ENCODE measurements at regions not wholly inside any gene's neighbourhood (a gene's known extent, or its start where the extent isn't known, plus 50 kb on each side); places are given as distances from the start of the nearest gene placed in this dataset.

DNA sequence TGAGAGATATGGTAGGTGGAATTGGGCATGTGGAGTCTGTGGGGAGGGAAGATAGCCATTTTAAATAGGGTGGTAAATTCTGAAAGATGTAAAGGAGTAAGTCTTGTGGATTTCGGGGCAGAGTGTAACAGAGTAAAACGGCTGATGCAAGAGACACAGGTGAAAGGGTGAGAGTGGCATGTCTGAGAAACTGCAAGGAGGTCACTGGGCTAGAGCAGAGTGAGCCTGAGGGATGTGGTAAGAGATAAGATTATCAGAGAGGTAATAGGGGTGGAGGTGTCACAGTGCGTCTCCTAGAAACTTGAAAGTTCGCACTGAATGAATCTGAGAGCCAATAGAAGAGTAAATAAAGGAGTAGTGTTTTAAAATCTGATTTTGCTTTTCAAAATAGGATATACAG lies 308.1 kb downstream of the EPM2A start:
- no peak for DNase-seq

DNA sequence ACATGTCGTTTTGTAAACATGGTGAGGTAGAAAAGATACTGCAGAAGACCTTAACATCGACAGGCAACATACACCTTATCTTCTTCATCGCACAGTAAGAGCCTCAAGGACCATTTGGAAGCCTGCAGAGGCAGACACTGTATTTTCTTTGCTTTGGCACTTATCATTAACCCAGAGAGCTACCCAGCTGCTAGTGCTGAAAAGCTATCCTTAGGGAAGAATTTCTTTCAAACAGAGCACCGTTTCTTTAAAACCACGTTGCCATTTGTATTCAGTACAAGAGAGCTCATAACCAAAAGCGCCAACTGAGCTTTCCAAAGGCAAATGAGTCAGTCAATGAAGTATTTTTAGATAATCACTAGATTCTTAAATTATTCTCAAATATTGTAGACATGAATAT lies 306.6 kb downstream of the EPM2A start:
- no peak for DNase-seq

DNA sequence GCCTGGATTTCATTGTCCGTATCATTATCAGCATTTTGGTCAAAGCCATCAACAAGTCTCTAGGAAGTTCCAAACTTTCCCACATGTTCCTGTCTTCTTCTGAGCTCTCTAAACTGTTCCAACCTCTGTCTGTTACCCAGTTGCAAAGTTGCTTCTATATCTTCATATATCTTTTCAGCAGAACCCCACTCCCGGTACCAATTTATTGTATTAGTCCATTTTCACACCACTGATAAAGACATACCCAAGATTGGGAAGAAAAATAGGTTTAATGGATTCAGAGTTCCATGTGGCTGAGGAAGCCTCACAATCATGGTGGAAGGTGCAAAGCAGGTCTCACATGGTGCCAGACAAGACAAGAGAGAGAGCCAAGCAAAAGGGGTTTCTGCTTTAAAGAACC lies 293.2 kb downstream of the EPM2A start:
- no peak for DNase-seq

DNA sequence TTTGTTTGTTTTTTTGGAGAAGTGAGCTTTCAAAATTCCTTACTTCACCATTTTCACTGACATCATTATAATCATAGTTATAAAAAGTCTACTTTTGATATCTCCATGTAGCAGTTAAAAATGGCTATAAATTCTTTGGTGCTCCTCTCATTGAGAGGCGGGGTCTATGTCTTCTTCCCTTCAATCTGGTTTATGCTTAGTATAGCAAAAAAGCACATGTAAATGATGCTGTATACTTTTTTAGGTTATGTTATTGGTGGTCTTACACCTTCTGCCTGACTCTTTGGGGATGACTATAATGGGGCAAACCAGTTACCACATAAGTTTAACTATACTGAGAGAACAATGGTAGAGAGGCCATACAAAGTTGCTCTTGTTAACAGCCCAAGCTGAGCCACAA lies 289.6 kb downstream of the EPM2A start:
- DNase-seq: no peak

DNA sequence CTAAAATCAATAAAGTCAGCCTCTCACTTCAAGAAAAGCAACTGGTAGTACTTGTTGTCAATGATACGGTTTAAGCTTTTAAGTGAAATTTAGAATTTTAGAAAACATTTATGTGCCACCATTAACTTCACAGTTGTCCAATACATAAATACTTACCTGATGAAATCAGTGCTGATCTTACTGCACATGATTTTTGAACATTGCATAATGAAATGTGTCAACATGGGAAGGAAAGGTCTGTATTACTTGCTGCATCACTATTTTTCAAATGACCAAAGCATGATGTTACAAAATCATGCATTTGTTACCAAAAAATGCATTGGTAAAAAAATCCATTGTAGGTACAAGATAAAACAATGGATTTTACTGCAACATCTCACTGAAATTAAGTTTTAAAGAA lies 284.3 kb downstream of the EPM2A start:
- no peak for DNase-seq

DNA sequence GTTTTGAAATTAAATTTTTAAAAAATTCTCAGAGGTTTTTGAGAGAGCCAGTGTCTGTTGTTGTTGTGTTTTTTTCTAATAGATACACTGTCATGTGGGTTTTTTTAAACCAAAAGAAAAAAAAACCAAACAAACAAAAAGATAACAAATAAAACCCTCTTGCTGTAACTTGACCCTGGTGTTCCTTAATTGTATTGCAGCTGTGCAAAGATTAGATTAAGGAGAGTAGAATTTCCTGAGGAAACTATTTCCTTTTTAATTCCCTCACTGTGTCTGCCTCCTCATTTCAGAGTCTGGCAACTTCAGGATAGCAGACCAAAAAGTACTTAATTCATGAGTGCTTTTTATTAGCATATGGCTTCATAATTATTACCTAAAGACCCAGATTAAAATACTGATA lies 281.9 kb downstream of the EPM2A start:
- DNase-seq: no peak

DNA sequence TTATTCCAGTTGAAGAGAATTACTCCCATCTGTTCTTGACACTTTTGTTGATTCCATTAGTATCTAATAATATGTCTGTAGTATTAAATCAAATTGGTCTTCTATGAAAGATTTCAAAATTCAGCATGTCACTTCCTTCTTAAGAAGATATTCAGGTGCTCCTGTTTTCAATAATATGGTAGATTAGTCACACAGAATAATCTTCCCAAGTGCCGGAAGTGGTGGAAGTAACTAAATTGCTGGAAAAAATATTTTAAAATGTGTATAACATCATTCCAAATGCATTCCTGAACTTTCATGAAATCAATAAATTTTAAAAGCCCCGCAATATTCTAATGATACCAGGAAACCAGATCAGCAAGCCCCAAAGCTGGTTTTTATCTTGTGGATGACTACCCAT lies 281.3 kb downstream of the EPM2A start:
- DNase-seq: no peak

DNA sequence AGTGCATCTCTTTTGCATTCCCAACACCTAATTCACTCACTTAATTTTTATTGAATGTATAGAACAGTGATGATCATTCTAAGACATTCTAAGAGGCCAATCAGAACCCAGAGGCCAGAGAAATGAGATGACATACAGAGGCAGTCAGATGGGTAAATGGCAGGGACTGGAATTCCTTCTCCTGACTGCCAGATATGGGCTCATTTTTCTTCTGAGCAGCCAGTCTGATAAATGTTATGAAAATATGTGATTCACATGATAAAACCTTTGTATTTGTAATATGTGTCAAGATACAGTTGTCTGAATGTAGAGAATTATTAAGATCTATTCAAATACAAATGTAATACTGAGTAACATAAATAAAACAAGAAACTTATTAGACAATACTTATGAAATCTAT lies 277.8 kb downstream of the EPM2A start:
- DNase-seq: no peak

DNA sequence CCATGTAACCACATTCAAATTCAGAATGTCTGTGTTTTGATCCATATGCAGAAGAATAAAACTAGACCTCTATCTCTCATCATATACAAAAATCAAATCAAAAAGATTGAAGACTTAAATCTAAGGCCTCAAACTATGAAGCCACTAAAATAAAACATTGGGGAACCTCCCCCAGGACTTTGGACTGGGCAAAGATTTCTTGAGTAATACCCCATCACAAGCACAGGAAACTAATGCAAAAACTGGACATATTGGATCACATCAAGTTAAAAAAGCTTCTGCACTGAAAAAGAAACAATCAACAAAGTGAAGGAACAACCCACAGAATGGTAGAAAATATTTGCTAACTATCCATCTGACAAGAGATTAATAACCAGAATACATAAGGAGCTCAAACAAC lies 266.8 kb downstream of the EPM2A start:
- DNase-seq: no peak

DNA sequence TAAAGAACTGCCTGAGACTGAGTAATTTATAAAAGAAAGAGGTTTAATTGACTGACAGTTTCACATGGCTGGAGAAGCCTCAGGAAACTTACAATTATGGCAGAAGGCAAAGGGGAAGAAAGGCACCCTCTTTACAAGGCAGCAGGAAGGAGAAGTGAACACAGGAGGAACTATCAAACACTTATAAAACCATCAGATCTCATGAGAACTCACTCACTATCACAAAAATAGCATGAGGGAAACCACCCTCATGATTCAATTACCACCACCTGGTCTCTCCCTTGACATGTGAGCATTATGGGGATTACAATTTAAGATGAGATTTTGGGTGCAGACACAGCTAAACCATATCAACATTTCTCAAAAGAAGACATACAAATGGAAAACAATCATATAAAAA lies 266.3 kb downstream of the EPM2A start:
- DNase-seq: no peak

DNA sequence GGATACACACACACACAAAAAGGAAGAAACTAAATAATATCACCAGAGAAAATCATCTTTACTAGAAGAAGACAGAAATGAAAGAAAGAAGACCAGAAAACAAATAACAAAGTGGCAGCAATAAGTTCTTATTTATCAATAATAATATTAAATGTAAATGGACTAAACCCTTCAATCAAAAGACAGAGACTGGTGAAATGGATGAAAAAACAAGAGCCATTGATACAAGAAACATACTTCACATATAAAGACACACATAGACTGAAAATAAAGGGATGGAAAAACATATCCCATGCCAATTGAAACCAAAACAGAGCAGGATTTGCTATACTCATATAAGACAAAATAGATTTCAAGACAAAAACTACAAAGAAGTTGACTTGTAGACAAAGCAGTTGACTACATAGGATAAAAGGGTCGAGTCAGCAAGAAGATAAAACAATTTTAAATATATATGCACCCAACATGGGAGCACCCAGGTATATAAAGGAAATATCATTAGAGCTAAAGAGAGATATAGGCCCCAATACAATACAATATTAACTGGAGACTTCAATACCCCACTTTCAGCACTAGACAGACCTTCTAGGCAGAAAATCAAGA lies 259.4 kb downstream of the EPM2A start:
- no peak for DNase-seq

DNA sequence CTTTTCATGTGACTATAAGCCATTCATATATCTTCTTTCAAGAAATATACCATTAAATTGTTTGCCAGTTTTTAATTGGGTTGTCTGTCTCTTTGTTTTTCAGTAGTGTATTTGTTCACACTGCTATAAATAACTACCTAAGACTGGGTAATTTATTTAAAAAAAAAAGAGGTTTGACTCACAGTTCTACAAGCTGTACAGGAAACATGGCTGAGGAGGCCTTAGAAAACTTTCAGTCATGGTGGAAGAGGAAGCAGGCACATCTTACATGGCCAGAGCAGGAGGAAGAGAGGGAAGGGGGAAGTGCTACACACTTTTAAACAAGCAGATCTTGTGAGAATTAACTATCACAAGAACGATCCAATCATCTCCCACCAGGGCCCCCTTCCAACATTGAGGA lies 255.3 kb downstream of the EPM2A start:
- no peak for DNase-seq

DNA sequence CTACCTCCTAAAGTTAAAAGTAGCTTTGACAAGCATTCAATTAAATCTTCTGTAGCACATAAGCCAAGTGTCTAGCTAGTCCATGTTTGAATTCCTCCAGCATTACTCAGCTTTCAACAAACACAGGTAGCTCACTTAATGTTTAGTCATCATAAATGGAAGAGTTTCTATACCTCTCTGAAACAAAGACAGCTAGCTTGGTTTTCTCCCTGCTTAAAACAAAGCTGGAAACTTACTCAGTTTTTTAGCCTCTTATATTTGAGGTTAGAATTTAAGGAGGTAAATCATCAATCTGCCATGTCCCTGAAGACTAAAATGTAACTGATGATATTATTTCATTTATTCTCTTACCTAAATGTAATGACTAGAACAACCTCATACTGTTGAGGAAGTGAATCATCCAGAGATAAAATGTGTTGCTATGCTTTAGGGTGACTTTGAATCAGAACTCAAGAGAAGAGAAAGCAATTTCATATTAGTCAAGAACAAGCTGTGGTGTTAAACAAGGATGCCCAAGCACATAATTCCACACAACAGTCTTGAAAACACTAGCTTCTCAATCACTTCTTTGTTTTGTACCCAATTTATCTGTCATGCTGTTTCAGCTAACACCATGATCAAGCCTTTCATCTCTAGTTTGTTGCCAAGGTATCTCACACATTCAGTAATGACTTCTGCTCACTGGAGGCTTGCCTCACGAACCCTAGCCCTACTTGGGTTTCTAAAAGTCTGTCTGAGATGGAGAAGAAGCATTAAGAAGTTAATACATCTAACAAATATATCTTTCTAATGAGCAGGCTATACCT lies 251.9 kb downstream of the EPM2A start:
- no peak for DNase-seq

DNA sequence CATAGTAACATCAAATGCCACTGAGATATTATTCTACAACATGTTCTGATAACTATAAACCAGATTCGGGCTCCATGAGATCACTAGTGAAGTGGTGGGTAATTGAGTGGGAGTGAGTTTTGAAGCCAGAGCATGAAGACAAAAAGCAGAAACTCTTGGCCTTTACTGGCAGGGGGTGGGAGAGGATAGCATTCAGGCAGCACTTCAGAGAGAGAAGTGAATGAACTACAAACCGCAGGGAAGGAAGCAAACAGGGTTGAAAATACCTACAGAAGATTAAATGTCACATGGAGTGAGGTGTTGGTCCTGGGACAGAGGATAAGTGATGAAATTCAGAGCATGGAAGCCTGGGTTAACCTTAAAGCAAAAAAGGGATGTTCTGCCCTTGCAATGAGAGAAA lies 250.0 kb downstream of the EPM2A start:
- no peak for DNase-seq

DNA sequence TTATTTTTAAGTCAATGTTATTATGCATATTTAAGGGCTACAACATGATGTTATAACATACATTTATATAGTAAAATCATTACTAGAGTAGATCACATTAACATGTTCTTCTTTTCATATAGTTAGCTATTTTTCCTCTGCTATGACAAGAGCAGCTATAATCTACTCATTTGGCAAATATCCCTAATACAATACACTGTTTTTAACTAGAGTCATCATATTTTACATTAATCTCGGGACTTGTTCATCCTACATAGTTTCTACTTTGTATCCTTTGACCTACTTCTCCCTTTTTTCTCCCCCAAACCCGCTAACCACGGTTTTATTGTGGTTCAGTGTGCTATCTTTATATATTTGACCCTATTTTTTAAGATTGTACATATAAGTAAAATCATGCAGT lies 249.0 kb downstream of the EPM2A start:
- no peak for DNase-seq

DNA sequence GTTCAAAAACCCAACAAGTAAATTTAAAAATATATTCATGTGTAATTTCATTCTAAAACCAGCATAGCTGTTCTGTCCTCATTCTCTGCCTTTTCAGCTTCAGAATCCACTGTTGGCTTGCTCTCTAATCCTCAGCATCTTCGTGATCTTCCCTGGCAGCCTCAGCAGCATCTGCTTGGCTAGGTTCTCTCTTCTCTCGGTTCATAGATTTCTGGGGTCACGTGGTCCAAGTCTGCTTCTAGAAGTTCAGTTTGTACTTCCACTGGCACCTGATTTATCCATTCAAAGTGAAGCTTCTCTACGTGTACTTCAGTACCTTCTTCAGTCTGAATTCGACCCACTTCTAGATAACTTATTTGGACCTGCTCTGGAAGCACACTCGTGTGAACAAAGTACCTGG lies 245.7 kb downstream of the EPM2A start:
- no peak for DNase-seq

DNA sequence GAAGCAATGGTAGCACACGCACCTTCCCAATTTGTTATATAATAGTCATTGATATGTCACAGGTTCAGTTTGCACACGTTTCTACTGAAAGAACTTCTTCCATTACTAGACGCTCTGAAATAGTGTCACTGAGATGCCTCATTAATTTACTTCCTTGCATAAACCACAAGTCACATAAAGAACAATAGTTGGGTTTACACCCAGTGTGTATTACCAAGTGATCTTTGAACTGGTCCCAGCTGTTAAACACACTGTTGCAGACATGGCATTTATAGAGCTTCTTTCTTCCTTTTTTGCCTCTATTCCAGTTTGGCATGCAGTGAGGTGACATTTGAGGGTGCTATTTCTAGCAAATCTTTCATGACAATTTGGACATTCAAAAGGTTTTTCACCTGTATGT lies 245.3 kb downstream of the EPM2A start:
- DNase-seq: no peak

DNA sequence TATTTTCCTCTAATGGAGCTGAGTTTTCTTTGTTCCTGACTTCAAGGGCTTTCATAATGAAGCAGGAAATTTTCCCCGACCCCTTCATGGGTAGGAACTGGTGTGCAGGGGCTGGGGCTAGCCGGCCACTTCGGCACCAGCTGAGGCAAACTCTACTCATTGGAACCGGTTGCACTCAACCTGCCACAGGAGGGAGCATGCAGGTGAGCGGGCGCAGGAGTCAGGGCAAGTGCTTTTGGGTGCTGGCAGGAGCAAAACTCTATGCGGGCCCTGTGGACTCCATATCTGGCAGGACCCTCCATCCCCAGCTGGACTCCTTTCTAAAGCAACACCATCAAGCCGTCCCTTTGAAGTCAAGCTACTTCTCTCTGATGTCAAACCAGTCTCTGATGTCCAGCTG lies 244.2 kb downstream of the EPM2A start:
- no peak for DNase-seq

DNA sequence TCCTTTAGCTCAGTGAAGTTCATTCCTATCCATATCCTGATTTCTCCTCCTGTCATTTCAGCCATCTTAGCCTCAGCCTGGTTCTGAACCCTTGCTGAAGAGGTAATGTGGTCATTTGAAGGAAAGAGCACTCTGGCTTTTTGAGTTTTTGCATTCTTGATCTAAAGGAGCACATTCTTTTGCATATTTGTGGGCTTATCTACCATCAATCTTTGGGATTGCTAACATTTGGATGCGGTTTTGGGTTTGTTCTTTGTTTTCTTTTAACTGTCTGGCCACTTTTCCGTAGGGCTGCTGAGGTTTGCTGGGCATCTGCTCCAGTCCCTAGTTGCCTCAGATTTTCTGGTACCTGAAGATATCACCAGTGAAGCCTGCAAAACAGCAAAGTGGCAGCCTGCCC lies 238.3 kb downstream of the EPM2A start:
- DNase-seq: no peak

DNA sequence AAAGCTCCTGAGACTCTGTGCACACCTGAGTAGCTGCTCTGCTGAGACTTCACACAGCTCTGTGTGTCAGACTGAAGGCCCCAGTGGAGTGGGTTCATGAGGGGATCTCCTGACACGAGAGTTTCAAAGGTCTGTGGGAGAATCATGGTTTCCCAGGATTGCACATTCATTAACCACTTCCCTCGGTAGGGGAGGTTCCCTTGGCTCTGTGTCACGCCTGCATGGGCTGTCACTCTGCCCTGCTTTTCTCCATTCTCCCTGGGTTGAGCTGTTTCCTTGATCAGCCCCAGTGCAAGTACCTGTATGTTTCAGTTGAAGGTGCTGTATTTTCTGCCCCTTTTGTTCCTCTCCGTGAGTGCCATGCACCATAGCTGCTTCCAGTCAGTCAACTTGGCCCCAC lies 236.9 kb downstream of the EPM2A start:
- DNase-seq: no peak

DNA sequence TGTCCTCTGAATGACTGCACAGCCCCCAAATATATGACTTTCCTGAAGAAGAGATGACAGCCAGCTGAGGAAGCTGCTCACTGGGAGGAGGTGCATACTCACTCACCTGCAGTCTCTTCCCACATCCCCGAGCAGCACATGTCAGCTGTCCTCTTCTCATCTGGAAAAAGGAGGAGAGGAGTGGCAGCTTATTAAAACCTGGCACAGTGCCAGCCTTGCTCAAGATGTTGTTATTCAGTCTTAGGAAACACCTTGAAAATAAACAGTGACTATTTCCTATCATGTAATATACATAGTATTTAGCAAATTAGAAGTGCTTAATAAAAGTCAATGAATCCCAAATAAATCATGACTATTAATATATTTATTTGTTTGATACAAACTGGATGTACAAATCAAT lies 232.9 kb downstream of the EPM2A start:
- peak; percentile 1 for DNase-seq

DNA sequence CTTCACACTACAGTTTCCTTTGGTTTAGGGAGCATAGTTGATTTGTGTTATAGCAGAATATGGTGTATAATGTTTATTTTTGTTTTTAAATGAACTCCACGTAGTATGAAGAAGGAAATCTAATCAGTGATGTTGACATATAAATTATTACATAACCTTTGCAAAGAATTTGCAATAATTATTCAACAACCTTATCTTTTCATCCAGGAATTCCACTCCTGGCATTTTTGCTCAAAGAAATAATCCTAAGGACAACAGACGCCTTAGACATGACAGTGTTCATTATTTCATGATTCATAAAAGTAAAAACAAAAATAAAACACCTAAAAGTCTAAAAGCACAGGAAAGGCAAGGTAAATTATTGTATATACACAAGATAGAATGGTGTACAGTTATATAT lies 229.2 kb downstream of the EPM2A start:
- no peak for DNase-seq

DNA sequence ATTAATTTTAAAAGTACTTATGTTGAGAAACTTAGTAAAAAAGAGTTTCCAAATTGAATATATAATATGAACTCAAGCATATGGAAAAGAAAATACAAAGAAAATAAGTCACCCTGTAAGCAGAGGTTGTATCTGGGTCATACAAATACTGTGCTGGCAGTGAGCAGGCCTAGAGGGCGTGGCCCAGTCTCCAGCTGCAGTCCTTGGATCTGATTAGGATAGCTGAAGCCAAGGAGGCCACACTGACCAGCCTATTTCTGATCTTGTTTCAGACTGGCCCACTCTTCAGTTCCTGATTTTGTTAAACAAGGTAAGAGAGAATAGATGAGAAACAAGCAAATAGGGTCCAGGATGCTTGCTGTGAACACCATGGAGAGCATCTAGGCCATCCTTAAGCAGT lies 228.8 kb downstream of the EPM2A start:
- DNase-seq: no peak

DNA sequence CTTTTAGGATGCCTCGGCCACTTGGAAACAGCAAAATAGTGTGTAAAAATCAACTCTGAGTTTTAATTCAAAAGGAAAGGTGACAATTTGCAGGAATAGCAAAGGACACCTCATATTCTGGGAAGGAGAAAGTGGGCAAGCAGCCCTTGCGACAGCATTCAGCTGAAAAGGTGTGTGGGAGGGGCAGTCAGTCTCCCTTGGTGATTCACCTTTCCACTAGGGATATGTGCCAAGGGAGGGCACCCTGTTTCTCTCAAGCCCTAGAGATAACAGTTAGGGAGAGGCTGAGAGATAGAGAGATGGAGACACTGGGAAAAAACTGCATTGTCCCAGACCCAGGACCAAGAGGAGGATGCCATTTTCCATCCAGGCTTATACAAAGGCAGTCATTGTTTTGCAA lies 228.1 kb downstream of the EPM2A start:
- no peak for DNase-seq

DNA sequence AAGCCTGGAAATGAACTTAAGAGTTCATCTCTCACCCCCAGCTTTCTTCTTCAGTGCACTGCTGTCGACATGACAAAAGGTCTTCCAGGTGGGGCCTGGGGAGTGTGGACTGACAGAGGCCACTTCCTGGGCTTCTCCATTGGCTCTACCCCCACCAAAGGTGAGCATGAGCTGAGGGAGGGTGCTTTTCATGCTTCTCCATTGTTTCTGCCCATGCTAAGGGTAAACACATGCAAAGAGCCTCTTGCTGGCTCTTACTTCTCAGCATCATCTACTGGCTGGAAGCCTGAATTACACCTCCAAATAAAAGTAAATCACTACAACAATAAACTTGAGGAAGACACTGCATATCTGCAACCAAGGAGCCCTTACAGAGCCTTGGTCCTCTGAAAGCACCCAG lies 227.2 kb downstream of the EPM2A start:
- no peak for DNase-seq

Measured in fibroblast of skin of back (primary cell).